Thymus (tissue), 11 donors: ENCODE measurements at regions not wholly inside any gene's neighbourhood (a gene's known extent, or its start where the extent isn't known, plus 50 kb on each side); places are given as distances from the start of the nearest gene placed in this dataset.

Source experiments
- DNase-seq, 9 donors: peaks; one replicate each; pipeline ENCODE4 v3.0.0-alpha.2; 2013; ENCODE audit warnings: low spot score in 9 of 9, low read depth in 6 of 9, missing footprints in 1 of 9
- H3K27ac ChIP-seq, 2 donors: one replicate each; pipeline ENCODE4 v1.5.1; 2013; ENCODE audit warnings: control low read depth in 1 of 2, low read depth in 1 of 2, low read length in 1 of 2, mild to moderate bottlenecking in 1 of 2, moderate library complexity in 1 of 2
- H3K27me3 ChIP-seq, 2 donors: one replicate each; pipeline ENCODE4 v1.5.1; 2013; ENCODE audit warnings: low read length in 1 of 2; ENCODE audit not compliant: control insufficient read depth in 2 of 2, insufficient read depth in 1 of 2
- H3K36me3 ChIP-seq, 2 donors: one replicate each; pipeline ENCODE4 v1.5.1; 2013; ENCODE audit warnings: low read length in 1 of 2, mild to moderate bottlenecking in 1 of 2, moderate library complexity in 1 of 2; ENCODE audit not compliant: control insufficient read depth in 2 of 2, insufficient read depth in 2 of 2
- H3K4me1 ChIP-seq, 2 donors: one replicate each; pipeline ENCODE4 v1.5.1; 2013; ENCODE audit warnings: low read length in 2 of 2; ENCODE audit not compliant: control insufficient read depth in 2 of 2, insufficient read depth in 2 of 2
- H3K4me3 ChIP-seq, 2 donors: one replicate each; pipeline ENCODE4 v1.5.1; 2013; ENCODE audit warnings: low read length in 2 of 2, control low read depth in 1 of 2, mild to moderate bottlenecking in 1 of 2
- H3K9me3 ChIP-seq, 2 donors: one replicate each; pipeline ENCODE4 v1.5.1; 2013; ENCODE audit warnings: low read length in 1 of 2, mild to moderate bottlenecking in 1 of 2; ENCODE audit not compliant: control insufficient read depth in 2 of 2, insufficient read depth in 1 of 2
- WGBS: extraction: QIAGEN DNeasy Blood & Tissue Kit; methylation state at CpG from one replicate; pipeline ENCODE4 v1.1.7; 2013; 5-methylcytosine and 5-hydroxymethylcytosine counted together
- donor health status: healthy.

DNA sequence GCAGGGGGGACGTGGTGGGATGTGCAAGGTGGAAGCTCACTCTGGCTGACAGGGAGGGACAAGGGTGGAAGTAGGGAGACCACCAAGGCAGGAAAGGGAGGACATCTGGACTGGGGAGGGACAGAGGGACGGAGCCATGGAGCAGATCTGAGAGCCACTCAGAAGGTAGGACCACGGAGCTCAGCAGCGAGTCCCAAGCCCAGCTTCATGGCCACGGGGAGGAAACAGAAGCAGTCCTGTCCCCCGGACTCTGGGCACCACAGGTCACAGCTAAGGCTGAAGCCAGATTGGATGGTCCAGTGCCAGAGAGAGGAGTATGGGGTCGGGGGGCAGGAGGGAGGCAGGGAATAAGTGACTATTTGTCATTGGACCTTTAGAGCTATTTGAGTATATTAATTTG, 220.1 kb downstream of the TBC1D2B start:
- Histone ChIP-seq H3K4me3 (no peak overlapping the region), H3K27me3 (peaks cover 0 to 7% of the 10 kb centered on the region in 2 donors), H3K36me3 (no peaks in the 10 kb centered on the region), H3K9me3 (no peaks in the 10 kb centered on the region), H3K4me1 (no peaks in the 10 kb centered on the region), H3K27ac (no peak overlapping the region)
- 94% methylated on average over 7 of the region's 7 CpGs for WGBS
- DNase-seq = no peak

DNA sequence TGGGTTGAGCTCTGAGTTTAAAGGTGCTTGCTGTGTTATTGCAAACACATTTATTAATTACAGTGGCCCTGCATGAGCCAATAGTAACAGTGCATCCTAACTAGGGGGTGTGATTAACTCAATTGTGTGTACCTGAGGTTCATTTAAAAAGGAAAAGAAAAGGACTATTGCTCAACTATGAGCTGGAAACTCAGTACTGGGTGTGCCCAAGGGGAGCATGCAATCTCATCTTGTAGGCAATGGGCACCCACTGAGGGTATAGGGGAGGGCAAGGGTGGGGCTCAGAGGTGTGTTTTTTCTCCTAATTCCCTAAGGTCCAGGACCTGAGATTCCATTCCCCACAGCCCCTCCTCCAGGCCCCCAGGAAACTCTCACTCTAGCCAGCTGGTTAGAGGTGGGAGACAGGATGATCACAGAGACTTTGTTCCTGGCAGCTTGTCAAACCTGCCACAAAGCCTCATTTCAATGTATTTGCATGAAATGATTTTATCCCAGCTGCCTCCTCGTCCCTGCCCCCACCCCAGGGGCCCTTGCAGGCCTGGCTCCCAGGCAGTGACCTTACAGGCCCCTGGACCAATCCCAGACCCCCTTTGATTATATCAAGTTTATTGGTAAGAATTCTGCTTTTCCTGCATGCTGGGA, 220.7 kb downstream of the TBC1D2B start:
- WGBS = 70% methylated on average over 1 of the region's 1 CpG
- Histone ChIP-seq H3K27ac (no peak overlapping the region), H3K36me3 (no peaks in the 10 kb centered on the region), H3K4me3 (no peak overlapping the region), H3K4me1 (no peaks in the 10 kb centered on the region), H3K9me3 (no peaks in the 10 kb centered on the region), H3K27me3 (peaks cover 0 to 10% of the 10 kb centered on the region in 2 donors)
- no peak for DNase-seq

DNA sequence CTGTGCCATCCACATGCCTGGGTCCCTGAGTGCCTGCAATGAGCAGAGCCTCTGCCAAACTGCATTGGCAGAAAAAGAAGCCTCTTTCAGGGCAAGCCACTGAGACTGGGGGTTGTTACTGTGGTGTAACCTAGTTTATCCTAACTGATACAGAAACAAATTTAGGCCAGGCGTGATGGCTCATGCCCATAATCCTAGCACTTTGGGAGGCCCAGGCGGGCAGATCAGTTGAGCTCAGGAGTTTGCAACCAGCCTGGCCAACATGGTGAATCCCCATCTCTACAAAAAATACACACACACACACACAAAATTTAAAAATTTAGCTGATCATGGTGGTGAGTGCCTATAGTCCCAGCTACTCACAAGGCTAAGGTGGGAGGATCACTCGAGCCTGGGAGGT, 221.6 kb downstream of the TBC1D2B start:
- no peak overlapping the region for H3K4me3 ChIP-seq
- 96% methylated on average over 3 of the region's 3 CpGs for WGBS
- no peak overlapping the region for H3K27ac ChIP-seq
- H3K9me3 ChIP-seq = no peaks in the 10 kb centered on the region
- DNase-seq = no peak
- no peaks in the 10 kb centered on the region for H3K36me3 ChIP-seq
- no peaks in the 10 kb centered on the region for H3K4me1 ChIP-seq
- peaks cover 0 to 14% of the 10 kb centered on the region in 2 donors for H3K27me3 ChIP-seq

DNA sequence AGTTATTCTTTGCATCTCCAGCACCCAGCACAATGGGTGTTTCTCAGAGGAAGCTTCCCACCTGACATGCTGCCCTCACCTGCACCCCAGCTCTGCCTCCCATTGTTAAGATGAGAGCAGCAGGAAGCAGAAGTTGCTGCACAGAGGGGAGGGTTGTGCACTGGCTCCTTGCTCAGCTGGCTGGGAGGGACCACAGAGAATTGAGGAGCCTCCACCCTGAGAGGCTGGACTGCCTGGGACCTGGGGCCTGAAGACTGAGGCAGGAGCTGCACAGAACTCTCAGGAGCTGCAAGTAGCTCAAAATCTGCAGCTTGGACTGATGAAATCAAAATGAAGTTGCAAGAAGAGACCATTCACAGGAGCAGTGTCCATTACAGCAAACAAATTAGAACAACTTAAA, 222.3 kb upstream of the LINGO1 start:
- no peaks in the 10 kb centered on the region for H3K36me3 ChIP-seq
- no peak for DNase-seq

DNA sequence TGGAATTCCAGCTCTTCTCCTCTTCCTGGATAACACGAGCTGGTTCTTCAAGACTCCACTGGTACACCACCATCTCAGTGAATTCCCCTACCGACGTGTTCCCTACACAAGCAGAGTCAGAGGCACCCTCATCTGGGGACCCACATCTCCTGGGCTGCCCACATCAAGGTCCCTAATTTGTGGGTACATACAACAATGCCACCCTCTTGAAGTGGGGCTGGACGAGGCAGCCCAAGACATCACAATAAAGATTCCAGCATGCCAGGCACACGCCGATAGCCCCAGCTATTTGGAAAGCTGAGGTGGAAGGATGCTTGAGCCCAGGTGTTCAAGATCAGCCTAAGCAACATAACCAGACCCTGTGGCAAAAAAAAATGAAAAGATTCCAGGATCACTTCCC, 221.2 kb upstream of the LINGO1 start:
- Histone ChIP-seq H3K4me1 (no peaks in the 10 kb centered on the region), H3K9me3 (no peaks in the 10 kb centered on the region), H3K4me3 (no peak overlapping the region), H3K27me3 (peaks cover 0 to 14% of the 10 kb centered on the region in 2 donors), H3K36me3 (no peaks in the 10 kb centered on the region), H3K27ac (no peak overlapping the region)
- DNase-seq = no peak
- WGBS = 93% methylated on average over 6 of the region's 6 CpGs

More for the DNA sequence above, 222.3 kb upstream of the LINGO1 start:
- H3K27ac ChIP-seq = no peak overlapping the region
- no peak overlapping the region for H3K4me3 ChIP-seq
- no peaks in the 10 kb centered on the region for H3K4me1 ChIP-seq
- no peaks in the 10 kb centered on the region for H3K9me3 ChIP-seq
- peaks cover 0 to 14% of the 10 kb centered on the region in 2 donors for H3K27me3 ChIP-seq

DNA sequence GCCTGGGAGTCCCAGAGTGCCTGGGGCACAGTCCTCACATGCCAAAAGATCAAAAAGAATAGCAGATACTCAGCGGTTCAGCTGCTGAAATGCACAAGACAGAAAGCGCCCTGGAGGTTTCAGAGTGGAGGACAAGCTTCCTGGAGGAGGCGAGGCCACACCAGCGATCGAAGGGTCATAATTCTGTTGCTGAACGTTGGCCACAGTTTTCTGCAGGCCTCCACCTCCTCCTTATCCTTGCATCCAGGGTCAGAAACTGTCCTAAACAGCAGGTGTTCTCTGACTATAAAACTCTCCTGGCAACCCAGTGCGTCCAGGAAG, 220.3 kb upstream of the LINGO1 start:
- Histone ChIP-seq H3K27ac (no peak overlapping the region), H3K9me3 (no peaks in the 10 kb centered on the region), H3K27me3 (peaks cover 0 to 14% of the 10 kb centered on the region in 2 donors), H3K4me3 (no peak overlapping the region), H3K4me1 (no peaks in the 10 kb centered on the region), H3K36me3 (no peaks in the 10 kb centered on the region)
- DNase-seq = no peak
- WGBS = 82% methylated on average over 7 of the region's 7 CpGs

DNA sequence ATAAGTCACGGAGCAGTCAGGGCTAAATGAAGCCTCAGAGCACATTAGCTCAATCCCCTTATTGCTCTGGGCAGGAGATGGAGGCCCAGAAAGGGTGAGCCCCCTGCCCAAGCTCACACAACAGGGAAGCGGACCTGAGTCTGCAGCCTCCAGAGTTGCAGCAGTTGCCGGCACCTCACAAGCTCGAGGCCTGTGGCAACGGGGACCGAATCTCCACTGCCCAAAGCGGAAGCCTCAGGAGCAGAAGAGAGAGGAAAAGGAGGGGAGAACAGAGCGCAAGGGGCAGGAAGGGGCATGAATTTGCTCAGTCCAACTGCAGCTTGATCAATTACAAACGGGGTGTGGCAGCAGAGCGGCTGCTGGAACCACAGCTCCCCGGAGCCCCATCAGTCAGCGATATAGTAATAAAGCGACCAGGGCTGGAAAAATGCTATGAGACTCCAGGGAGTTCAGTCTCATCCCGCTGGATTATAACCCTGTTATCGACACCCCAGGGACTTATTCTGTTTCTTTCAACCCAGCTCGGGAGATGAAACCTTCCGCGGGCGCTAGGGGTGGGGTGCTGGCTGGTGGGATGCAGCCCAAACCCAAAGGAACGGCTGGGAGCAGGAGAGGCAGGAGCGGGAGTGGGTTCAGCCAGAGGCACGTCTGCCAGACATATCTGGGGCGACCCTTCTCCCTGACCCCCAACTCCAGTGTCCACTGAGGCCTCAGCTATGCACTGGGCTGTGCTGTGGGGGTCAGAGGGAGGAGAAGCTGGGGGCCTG, 219.7 kb upstream of the LINGO1 start:
- no peak for DNase-seq
- H3K27me3 ChIP-seq = peaks cover 0 to 14% of the 10 kb centered on the region in 2 donors

DNA sequence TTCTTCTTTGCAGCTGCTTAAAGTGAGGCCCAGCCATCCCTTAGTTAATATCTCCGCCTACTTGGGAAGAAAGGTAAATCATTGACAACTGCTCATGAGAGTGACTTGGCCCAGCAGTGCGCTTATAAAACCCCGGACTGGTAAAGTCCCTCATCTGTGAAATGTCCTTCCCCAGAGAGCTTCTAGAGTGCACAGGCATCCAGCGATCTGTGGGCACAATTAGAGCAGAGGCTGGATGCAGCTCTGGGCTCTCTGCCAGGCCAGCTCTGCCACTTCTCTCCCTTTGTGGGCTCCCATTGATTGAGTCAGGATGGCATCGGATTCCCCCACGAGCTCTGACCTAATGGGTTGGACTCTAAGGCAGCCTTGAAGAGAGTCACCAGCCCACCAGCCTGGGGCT, 219.0 kb upstream of the LINGO1 start:
- no peaks in the 10 kb centered on the region for H3K9me3 ChIP-seq
- no peaks in the 10 kb centered on the region for H3K4me1 ChIP-seq
- peaks cover 0 to 14% of the 10 kb centered on the region in 2 donors for H3K27me3 ChIP-seq
- DNase-seq = no peak
- WGBS = 91% methylated on average over 6 of the region's 6 CpGs
- H3K4me3 ChIP-seq = no peak overlapping the region
- no peak overlapping the region for H3K27ac ChIP-seq
- no peaks in the 10 kb centered on the region for H3K36me3 ChIP-seq

More for the DNA sequence above, 219.7 kb upstream of the LINGO1 start:
- Histone ChIP-seq H3K4me3 (no peak overlapping the region), H3K9me3 (no peaks in the 10 kb centered on the region), H3K36me3 (no peaks in the 10 kb centered on the region), H3K4me1 (no peaks in the 10 kb centered on the region), H3K27ac (no peak overlapping the region)
- 75% methylated on average over 23 of the region's 23 CpGs for WGBS

DNA sequence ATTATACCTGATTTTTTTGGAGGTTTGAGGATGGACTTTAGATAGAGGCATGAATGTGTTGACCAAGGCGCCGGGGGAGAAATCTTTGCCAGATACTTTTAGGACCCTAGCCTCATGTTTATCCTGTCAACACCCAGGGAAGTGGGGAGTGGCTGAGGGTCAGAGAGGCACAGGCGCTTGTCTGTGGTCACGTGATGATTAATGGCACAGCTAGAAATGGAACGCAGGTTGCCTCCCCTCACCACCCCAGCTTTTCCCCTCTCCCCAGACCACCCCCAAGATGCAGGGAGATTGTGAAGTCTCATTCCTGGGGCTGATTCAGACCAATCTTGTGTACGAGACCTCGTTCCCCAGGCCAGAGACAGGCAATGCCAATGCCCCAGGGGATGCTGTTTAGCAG, 218.4 kb upstream of the LINGO1 start:
- no peaks in the 10 kb centered on the region for H3K9me3 ChIP-seq
- H3K27ac ChIP-seq = no peak overlapping the region
- no peak overlapping the region for H3K4me3 ChIP-seq
- no peak for DNase-seq
- no peaks in the 10 kb centered on the region for H3K36me3 ChIP-seq
- 75% methylated on average over 7 of the region's 7 CpGs for WGBS
- H3K27me3 ChIP-seq = peaks cover 0 to 14% of the 10 kb centered on the region in 2 donors
- no peaks in the 10 kb centered on the region for H3K4me1 ChIP-seq
